SK-N-SH (cell line): ENCODE measurements at regions not wholly inside any gene's neighbourhood (a gene's known extent, or its start where the extent isn't known, plus 50 kb on each side); places are given as distances from the start of the nearest gene placed in this dataset.

Source experiments
- CTCF ChIA-PET: fragments of 300-600, 350-600 bp; formaldehyde crosslinking; extraction: SDS; loops from one replicate; lab custom pipeline; 2021; lab: Yijun Ruan, JAX
- POLR2A ChIA-PET: fragments of 350-600 bp; sonication (Branson Sonifier 250); formaldehyde crosslinking; extraction: SDS; loops from one replicate; lab custom pipeline; 2020; ENCODE audit warnings: antibody characterized with exemption, inconsistent platforms; lab: Yijun Ruan, JAX
- DNase-seq: peaks from one replicate; pipeline ENCODE4 v3.0.0; 2012
- H2AFZ ChIP-seq: fragments of 200-600 bp; sonication (generic); 2 replicates; pipeline ENCODE4 v1.8.1; 2016; ENCODE audit warnings: antibody characterized with exemption, mild to moderate bottlenecking, low read depth
- H3F3A ChIP-seq: fragments of 200-600 bp; sonication (generic); replicated peaks from 2 replicates; pipeline ENCODE3; 2016; ENCODE audit warnings: antibody characterized with exemption, mild to moderate bottlenecking; ENCODE audit not compliant: insufficient read depth
- H3K27ac ChIP-seq, 2 experiments: fragments of 200-500 bp in 1 of 2; fragments of 200-600 bp in 1 of 2; sonication (Bioruptor generic) in 1 of 2; sonication (generic), shearing (Covaris generic) in 1 of 2; 2 replicates each; pipeline versions ENCODE4 v1.5.1 to v1.6.1; 2014 to 2016; ENCODE audit warnings: low read depth in 2 of 2, inconsistent platforms in 1 of 2, low read length in 1 of 2, mild to moderate bottlenecking in 1 of 2, mixed read lengths in 1 of 2
- H3K27me3 ChIP-seq: fragments of 200-600 bp; sonication (generic), shearing (Covaris generic); 2 replicates; pipeline ENCODE4 v1.6.1; 2016; ENCODE audit warnings: mixed run types; ENCODE audit not compliant: insufficient read depth
- H3K36me3 ChIP-seq, 2 experiments: fragments of 200-500 bp in 1 of 2; fragments of 200-600 bp in 1 of 2; sonication (Bioruptor generic) in 1 of 2; sonication (generic) in 1 of 2; replicated peaks in 1 of 2; 2 replicates each; pipeline versions ENCODE3 to v1.5.1; 2014 to 2016; ENCODE audit warnings: low read length in 1 of 2, mild to moderate bottlenecking in 1 of 2; ENCODE audit not compliant: insufficient read depth in 2 of 2, control insufficient read depth in 1 of 2
- H3K4me1 ChIP-seq, 2 experiments: fragments of 200-500 bp in 1 of 2; fragments of 200-600 bp in 1 of 2; sonication (Bioruptor generic) in 1 of 2; sonication (generic), shearing (Covaris generic) in 1 of 2; 2 replicates each; pipeline versions ENCODE4 v1.5.1 to v1.6.1; 2014 to 2016; ENCODE audit warnings: low read depth in 1 of 2, low read length in 1 of 2, mixed run types in 1 of 2; ENCODE audit not compliant: insufficient read depth in 2 of 2, control insufficient read depth in 1 of 2
- H3K4me2 ChIP-seq: fragments of 200-600 bp; sonication (generic), shearing (Covaris generic); 2 replicates; pipeline ENCODE4 v1.6.1; 2017; ENCODE audit warnings: mixed run types
- H3K4me3 ChIP-seq, 2 experiments: fragments of 200-500 bp in 1 of 2; fragments of 200-600 bp in 1 of 2; sonication (Bioruptor generic) in 1 of 2; sonication (generic), shearing (Covaris generic) in 1 of 2; 2 replicates each; pipeline versions ENCODE4 v1.5.1 to v1.8.1; 2014 to 2016; ENCODE audit warnings: low read depth in 2 of 2, inconsistent platforms in 1 of 2, low read length in 1 of 2, mild to moderate bottlenecking in 1 of 2, mixed read lengths in 1 of 2, moderate library complexity in 1 of 2
- H3K79me2 ChIP-seq: fragments of 200-600 bp; sonication (generic); 2 replicates; pipeline ENCODE4 v1.8.1; 2017; ENCODE audit warnings: mild to moderate bottlenecking; ENCODE audit not compliant: insufficient read depth
- H3K9ac ChIP-seq: fragments of 200-600 bp; sonication (generic); 2 replicates; pipeline ENCODE4 v1.6.1; 2017; ENCODE audit warnings: mixed run types
- H3K9me2 ChIP-seq: fragments of 200-600 bp; sonication (generic); 2 replicates; pipeline ENCODE4 v1.6.1; 2017; ENCODE audit warnings: mixed run types
- H3K9me3 ChIP-seq: fragments of 200-600 bp; sonication (generic); 2 replicates; pipeline ENCODE4 v1.6.1; 2017; ENCODE audit warnings: mixed run types, mild to moderate bottlenecking, moderate library complexity
- H4K20me1 ChIP-seq: fragments of 200-600 bp; sonication (generic); 2 replicates; pipeline ENCODE4 v1.6.1; 2017; ENCODE audit warnings: mild to moderate bottlenecking, mixed run types; ENCODE audit not compliant: insufficient read depth
- ELF1 ChIP-seq: IDR thresholded peaks from 2 replicates; pipeline ENCODE4 v1.4.0; 2012
- EP300 ChIP-seq, 2 experiments: IDR thresholded peaks; 2 replicates each; pipeline versions ENCODE4 v1.4.0 to v1.6.1; 2012; ENCODE audit warnings: borderline replicate concordance in 1 of 2, low read depth in 1 of 2, low read length in 1 of 2
- FOSL2 ChIP-seq: IDR thresholded peaks from 2 replicates; pipeline ENCODE4 v1.4.0; 2012; ENCODE audit warnings: low read depth, mild to moderate bottlenecking, moderate library complexity, borderline replicate concordance
- FOXM1 ChIP-seq: IDR thresholded peaks from 2 replicates; pipeline ENCODE4 v1.4.0; 2012; ENCODE audit warnings: low read depth, mild to moderate bottlenecking
- GABPA ChIP-seq: IDR thresholded peaks from 2 replicates; pipeline ENCODE4 v1.4.0; 2012; ENCODE audit warnings: low read depth, mild to moderate bottlenecking
- GATA2 ChIP-seq: sonication (generic); formaldehyde crosslinking; IDR thresholded peaks from 2 replicates; pipeline ENCODE4 v1.5.0; 2020; ENCODE audit warnings: mild to moderate bottlenecking, missing genetic modification reagents
- JUND ChIP-seq: IDR thresholded peaks from 2 replicates; pipeline ENCODE4 v1.4.0; 2012
- MAX ChIP-seq: IDR thresholded peaks from 2 replicates; pipeline ENCODE4 v1.4.0; 2012; ENCODE audit warnings: low read depth
- MXI1 ChIP-seq: IDR thresholded peaks from 2 replicates; pipeline ENCODE4 v1.6.1; 2012; ENCODE audit warnings: mild to moderate bottlenecking, low read depth, low read length, improper control_type of control experiment
- NFIC ChIP-seq: IDR thresholded peaks from 2 replicates; pipeline ENCODE4 v1.4.0; 2012; ENCODE audit warnings: borderline replicate concordance
- NRF1 ChIP-seq: IDR thresholded peaks from 2 replicates; pipeline ENCODE4 v1.6.1; 2012; ENCODE audit warnings: low read depth, mild to moderate bottlenecking, low read length
- RCOR1 ChIP-seq: fragments of 150-350 bp; IDR thresholded peaks from 2 replicates; pipeline ENCODE4 v1.6.1; 2017; ENCODE audit warnings: antibody characterized with exemption, low read length
- RXRA ChIP-seq: IDR thresholded peaks from 2 replicates; pipeline ENCODE4 v1.4.0; 2012; ENCODE audit warnings: low read depth, mild to moderate bottlenecking, borderline replicate concordance
- SIN3A ChIP-seq: IDR thresholded peaks from 2 replicates; pipeline ENCODE4 v1.6.1; 2012; ENCODE audit warnings: low read depth, mild to moderate bottlenecking, low read length, moderate library complexity, borderline replicate concordance
- SMC3 ChIP-seq: IDR thresholded peaks from 2 replicates; pipeline ENCODE4 v1.6.1; 2012; ENCODE audit warnings: low read depth, low read length, improper control_type of control experiment
- WGBS: methylation state at CpG from one replicate; pipeline ENCODE4 v1.1.6; 2017; ENCODE audit warnings: low lambda C conversion rate; 5-methylcytosine and 5-hydroxymethylcytosine counted together
- TF ChIP-seq, protein P1 (sequence below): fragments of 150-350 bp; IDR thresholded peaks from 2 replicates; pipeline ENCODE4 v1.6.1; 2016; ENCODE audit warnings: mild to moderate bottlenecking, low read depth, low read length
- TF ChIP-seq, protein P2 (sequence below): fragments of 200-600 bp; sonication (generic); IDR thresholded peaks from 2 replicates; pipeline ENCODE4 v1.6.1; 2017; ENCODE audit warnings: antibody characterized with exemption, mild to moderate bottlenecking, moderate library complexity
- TF ChIP-seq, protein P3 (sequence below): IDR thresholded peaks from 2 replicates; pipeline ENCODE4 v1.4.0; 2012; ENCODE audit warnings: low read depth, borderline replicate concordance

GRCh38 chr6:45803071-45803470 lies 212.6 kb downstream of the CLIC5 start:
- Histone ChIP-seq H3K9me3 (no peaks in the 10 kb centered on the region), H3K79me2 (no peaks in the 10 kb centered on the region), H4K20me1 (no peaks in the 10 kb centered on the region), H3K9ac (no peak overlapping the region), H3K27me3 (no peaks in the 10 kb centered on the region; the same call in 1 of the 2 replicates), H3K4me2 (no peak overlapping the region), H3K4me3 (no peak overlapping the region), H3F3A (no peaks in the 10 kb centered on the region), H3K9me2 (no peaks in the 10 kb centered on the region), H3K36me3 (no peaks in the 10 kb centered on the region), H3K27ac (no peak overlapping the region), H2AFZ (no peak overlapping the region), H3K4me1 (no peaks in the 10 kb centered on the region)
- TF ChIP-seq EP300 (IDR thresholded peaks at IDR 0.05; ENCODE audit: borderline replicate concordance in 1 of 2, low read depth in 1 of 2, low read length in 1 of 2) (no peak), SIN3A (no peak), RCOR1 (no peak)
- no peak for DNase-seq
- WGBS: 37% methylated on average over 4 of the region's 4 CpGs
- ChIA-PET CTCF (no interaction called here), POLR2A (no interaction called here)

GRCh38 chr6:45801471-45802289 lies 214.0 kb downstream of the CLIC5 start:
- Histone ChIP-seq H3K4me1 (no peaks in the 10 kb centered on the region), H3K79me2 (no peaks in the 10 kb centered on the region), H3F3A (no peaks in the 10 kb centered on the region), H3K9me3 (no peaks in the 10 kb centered on the region), H3K9ac (no peak overlapping the region), H3K4me3 (no peak overlapping the region), H3K27me3 (no peaks in the 10 kb centered on the region; the same call in 1 of the 2 replicates), H3K9me2 (no peaks in the 10 kb centered on the region), H2AFZ (no peak overlapping the region), H3K36me3 (no peaks in the 10 kb centered on the region), H3K27ac (no peak overlapping the region), H3K4me2 (no peak overlapping the region), H4K20me1 (no peaks in the 10 kb centered on the region)
- no peak for TF ChIP-seq GABPA
- TF ChIP-seq, protein P1, sequence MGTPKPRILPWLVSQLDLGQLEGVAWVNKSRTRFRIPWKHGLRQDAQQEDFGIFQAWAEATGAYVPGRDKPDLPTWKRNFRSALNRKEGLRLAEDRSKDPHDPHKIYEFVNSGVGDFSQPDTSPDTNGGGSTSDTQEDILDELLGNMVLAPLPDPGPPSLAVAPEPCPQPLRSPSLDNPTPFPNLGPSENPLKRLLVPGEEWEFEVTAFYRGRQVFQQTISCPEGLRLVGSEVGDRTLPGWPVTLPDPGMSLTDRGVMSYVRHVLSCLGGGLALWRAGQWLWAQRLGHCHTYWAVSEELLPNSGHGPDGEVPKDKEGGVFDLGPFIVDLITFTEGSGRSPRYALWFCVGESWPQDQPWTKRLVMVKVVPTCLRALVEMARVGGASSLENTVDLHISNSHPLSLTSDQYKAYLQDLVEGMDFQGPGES: no peak
- TF ChIP-seq GATA2 (CRISPR knock-in tag): no peak
- no peak for TF ChIP-seq JUND
- no peak for TF ChIP-seq NFIC
- no peak for TF ChIP-seq RCOR1
- TF ChIP-seq RXRA: no peak
- TF ChIP-seq MXI1: no peak
- TF ChIP-seq NRF1: no peak
- no peak for TF ChIP-seq FOXM1
- TF ChIP-seq, protein P2, sequence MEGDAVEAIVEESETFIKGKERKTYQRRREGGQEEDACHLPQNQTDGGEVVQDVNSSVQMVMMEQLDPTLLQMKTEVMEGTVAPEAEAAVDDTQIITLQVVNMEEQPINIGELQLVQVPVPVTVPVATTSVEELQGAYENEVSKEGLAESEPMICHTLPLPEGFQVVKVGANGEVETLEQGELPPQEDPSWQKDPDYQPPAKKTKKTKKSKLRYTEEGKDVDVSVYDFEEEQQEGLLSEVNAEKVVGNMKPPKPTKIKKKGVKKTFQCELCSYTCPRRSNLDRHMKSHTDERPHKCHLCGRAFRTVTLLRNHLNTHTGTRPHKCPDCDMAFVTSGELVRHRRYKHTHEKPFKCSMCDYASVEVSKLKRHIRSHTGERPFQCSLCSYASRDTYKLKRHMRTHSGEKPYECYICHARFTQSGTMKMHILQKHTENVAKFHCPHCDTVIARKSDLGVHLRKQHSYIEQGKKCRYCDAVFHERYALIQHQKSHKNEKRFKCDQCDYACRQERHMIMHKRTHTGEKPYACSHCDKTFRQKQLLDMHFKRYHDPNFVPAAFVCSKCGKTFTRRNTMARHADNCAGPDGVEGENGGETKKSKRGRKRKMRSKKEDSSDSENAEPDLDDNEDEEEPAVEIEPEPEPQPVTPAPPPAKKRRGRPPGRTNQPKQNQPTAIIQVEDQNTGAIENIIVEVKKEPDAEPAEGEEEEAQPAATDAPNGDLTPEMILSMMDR: no peak
- TF ChIP-seq FOSL2: no peak
- no peak for TF ChIP-seq MAX
- TF ChIP-seq SMC3: no peak
- no peak for TF ChIP-seq ELF1
- TF ChIP-seq, protein P3, sequence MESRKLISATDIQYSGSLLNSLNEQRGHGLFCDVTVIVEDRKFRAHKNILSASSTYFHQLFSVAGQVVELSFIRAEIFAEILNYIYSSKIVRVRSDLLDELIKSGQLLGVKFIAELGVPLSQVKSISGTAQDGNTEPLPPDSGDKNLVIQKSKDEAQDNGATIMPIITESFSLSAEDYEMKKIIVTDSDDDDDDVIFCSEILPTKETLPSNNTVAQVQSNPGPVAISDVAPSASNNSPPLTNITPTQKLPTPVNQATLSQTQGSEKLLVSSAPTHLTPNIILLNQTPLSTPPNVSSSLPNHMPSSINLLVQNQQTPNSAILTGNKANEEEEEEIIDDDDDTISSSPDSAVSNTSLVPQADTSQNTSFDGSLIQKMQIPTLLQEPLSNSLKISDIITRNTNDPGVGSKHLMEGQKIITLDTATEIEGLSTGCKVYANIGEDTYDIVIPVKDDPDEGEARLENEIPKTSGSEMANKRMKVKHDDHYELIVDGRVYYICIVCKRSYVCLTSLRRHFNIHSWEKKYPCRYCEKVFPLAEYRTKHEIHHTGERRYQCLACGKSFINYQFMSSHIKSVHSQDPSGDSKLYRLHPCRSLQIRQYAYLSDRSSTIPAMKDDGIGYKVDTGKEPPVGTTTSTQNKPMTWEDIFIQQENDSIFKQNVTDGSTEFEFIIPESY: no peak
- CTCF ChIA-PET: no interaction called here
- POLR2A ChIA-PET: no interaction called here
- WGBS: 5% methylated on average over 10 of the region's 10 CpGs
- no peak for DNase-seq
